HEK293 (cell line): ENCODE measurements at regions not wholly inside any gene's neighbourhood (a gene's known extent, or its start where the extent isn't known, plus 50 kb on each side); places are given as distances from the start of the nearest gene placed in this dataset.
"Not testable (repeated sequence)": the region's sequence is repeated elsewhere in the genome, so short reads cannot be mapped to it uniquely, and the experiment has no call there.

Source experiments
- CTCF ChIA-PET: fragments of 350-600 bp; formaldehyde crosslinking; extraction: SDS; loops from one replicate; lab custom pipeline; 2021; ENCODE audit warnings: antibody characterized with exemption; lab: Yijun Ruan, JAX
- POLR2A ChIA-PET: fragments of 300-600 bp; formaldehyde crosslinking; extraction: SDS; loops from one replicate; lab custom pipeline; 2020; ENCODE audit warnings: antibody characterized with exemption, inconsistent platforms; lab: Yijun Ruan, JAX
- H3K27ac ChIP-seq: fragments of 200-500 bp; sonication (Bioruptor generic); 2 replicates; pipeline ENCODE4 v1.5.1; 2014; ENCODE audit warnings: low read depth, low read length, control low read depth, inconsistent platforms; ENCODE audit errors: extremely low read depth
- H3K36me3 ChIP-seq, 2 experiments: fragments of 200-500 bp in 1 of 2; sonication (Bioruptor generic) in 1 of 2; 1 replicate in 1 of 2; 2 replicates in 1 of 2; pipeline ENCODE4 v1.5.1; 2014 to 2017; ENCODE audit warnings: inconsistent platforms in 2 of 2, low read length in 2 of 2; ENCODE audit not compliant: control insufficient read depth in 2 of 2, insufficient read depth in 1 of 2
- H3K4me1 ChIP-seq: fragments of 200-500 bp; sonication (Bioruptor generic); 2 replicates; pipeline ENCODE4 v1.5.1; 2014; ENCODE audit warnings: mild to moderate bottlenecking, low read length, inconsistent platforms; ENCODE audit not compliant: control insufficient read depth, insufficient read depth
- H3K4me3 ChIP-seq: 2 replicates; pipeline ENCODE4 v1.5.1; 2011; ENCODE audit warnings: low read depth, mild to moderate bottlenecking, control low read depth, low read length, moderate library complexity
- H3K9me3 ChIP-seq: fragments of 200-500 bp; sonication (Bioruptor generic); 2 replicates; pipeline ENCODE4 v1.5.1; 2014; ENCODE audit warnings: low read depth, low read length, inconsistent platforms; ENCODE audit not compliant: control insufficient read depth, insufficient read depth
- BCL11A ChIP-seq: fragments of 450-650 bp; formaldehyde crosslinking; IDR thresholded peaks from 2 replicates; pipeline ENCODE4 v1.5.1; 2016; ENCODE audit warnings: low read depth, missing biosample characterization, missing genetic modification characterization
- GLIS1 ChIP-seq: fragments of 450-650 bp; formaldehyde crosslinking; IDR thresholded peaks from 2 replicates; pipeline ENCODE4 v1.5.1; 2016; ENCODE audit warnings: missing biosample characterization, missing genetic modification characterization
- HOXC10 ChIP-seq: sonication (generic); formaldehyde crosslinking; IDR thresholded peaks from 2 replicates; pipeline ENCODE4 v1.8.1; 2023; ENCODE audit warnings: mild to moderate bottlenecking, missing genetic modification reagents
- MEIS1 ChIP-seq: sonication (generic); formaldehyde crosslinking; IDR thresholded peaks from 2 replicates; pipeline ENCODE4 v1.8.1; 2022; ENCODE audit warnings: missing genetic modification reagents, mild to moderate bottlenecking, borderline replicate concordance
- OSR2 ChIP-seq: fragments of 450-650 bp; formaldehyde crosslinking; IDR thresholded peaks from 2 replicates; pipeline ENCODE4 v1.5.1; 2016; ENCODE audit warnings: missing biosample characterization, missing genetic modification characterization
- SALL2 ChIP-seq: fragments of 450-650 bp; formaldehyde crosslinking; IDR thresholded peaks from 2 replicates; pipeline ENCODE4 v1.5.0; 2017; ENCODE audit warnings: missing biosample characterization, mild to moderate bottlenecking, missing genetic modification characterization, borderline replicate concordance
- SP3 ChIP-seq: fragments of 450-650 bp; formaldehyde crosslinking; IDR thresholded peaks from 2 replicates; pipeline ENCODE4 v1.5.1; 2016; ENCODE audit warnings: missing biosample characterization, missing genetic modification characterization
- YY1 ChIP-seq: fragments of 450-650 bp; formaldehyde crosslinking; IDR thresholded peaks from 2 replicates; pipeline ENCODE4 v1.5.1; 2018; ENCODE audit warnings: missing biosample characterization, missing genetic modification characterization
- ZBTB20 ChIP-seq: fragments of 450-650 bp; formaldehyde crosslinking; IDR thresholded peaks from 2 replicates; pipeline ENCODE4 v1.5.1; 2016; ENCODE audit warnings: missing biosample characterization, missing genetic modification characterization
- ZFHX2 ChIP-seq: fragments of 450-650 bp; formaldehyde crosslinking; conservative IDR thresholded peaks from 2 replicates; pipeline ENCODE4 v1.5.1; 2016; ENCODE audit warnings: missing biosample characterization, missing genetic modification characterization
- ZNF133 ChIP-seq: fragments of 450-650 bp; formaldehyde crosslinking; IDR thresholded peaks from 2 replicates; pipeline ENCODE4 v1.5.1; 2016; ENCODE audit warnings: missing biosample characterization, missing genetic modification characterization
- ZNF138 ChIP-seq: fragments of 450-650 bp; formaldehyde crosslinking; IDR thresholded peaks from 2 replicates; pipeline ENCODE4 v1.5.1; 2016; ENCODE audit warnings: missing biosample characterization, missing genetic modification characterization, borderline replicate concordance
- ZNF140 ChIP-seq: fragments of 450-650 bp; formaldehyde crosslinking; IDR thresholded peaks from 2 replicates; pipeline ENCODE4 v1.5.1; 2016; ENCODE audit warnings: missing biosample characterization, missing genetic modification characterization
- ZNF146 ChIP-seq: fragments of 450-650 bp; formaldehyde crosslinking; IDR thresholded peaks from 2 replicates; pipeline ENCODE4 v1.5.1; 2016; ENCODE audit warnings: missing biosample characterization, missing genetic modification characterization
- ZNF157 ChIP-seq: fragments of 450-650 bp; formaldehyde crosslinking; IDR thresholded peaks from 2 replicates; pipeline ENCODE4 v1.5.1; 2016; ENCODE audit warnings: missing biosample characterization, missing genetic modification characterization
- ZNF184 ChIP-seq: fragments of 450-650 bp; IDR thresholded peaks from 2 replicates; pipeline ENCODE4 v1.5.1; 2018; ENCODE audit warnings: missing biosample characterization, mild to moderate bottlenecking, missing genetic modification characterization
- ZNF24 ChIP-seq: fragments of 450-650 bp; formaldehyde crosslinking; IDR thresholded peaks from 2 replicates; pipeline ENCODE4 v1.5.1; 2016; ENCODE audit warnings: missing biosample characterization, missing genetic modification characterization
- ZNF248 ChIP-seq: fragments of 450-650 bp; formaldehyde crosslinking; IDR thresholded peaks from 2 replicates; pipeline ENCODE4 v1.5.1; 2017; ENCODE audit warnings: missing biosample characterization, missing genetic modification characterization
- ZNF423 ChIP-seq: fragments of 450-650 bp; formaldehyde crosslinking; IDR thresholded peaks from 2 replicates; pipeline ENCODE4 v1.5.1; 2016; ENCODE audit warnings: missing biosample characterization, missing genetic modification characterization
- ZNF549 ChIP-seq: fragments of 450-650 bp; IDR thresholded peaks from 2 replicates; pipeline ENCODE4 v1.5.1; 2018; ENCODE audit warnings: missing biosample characterization, missing genetic modification characterization, mild to moderate bottlenecking, inconsistent platforms, moderate library complexity
- ZNF623 ChIP-seq: fragments of 450-650 bp; formaldehyde crosslinking; IDR thresholded peaks from 2 replicates; pipeline ENCODE4 v1.5.1; 2016; ENCODE audit warnings: missing biosample characterization, missing genetic modification characterization
- ZNF701 ChIP-seq: fragments of 450-650 bp; formaldehyde crosslinking; IDR thresholded peaks from 2 replicates; pipeline ENCODE4 v1.5.1; 2016; ENCODE audit warnings: missing biosample characterization, missing genetic modification characterization
- ZNF791 ChIP-seq: fragments of 450-650 bp; formaldehyde crosslinking; IDR thresholded peaks from 2 replicates; pipeline ENCODE4 v1.5.1; 2016; ENCODE audit warnings: missing biosample characterization, missing genetic modification characterization
- TF ChIP-seq, protein P1 (sequence below): fragments of 450-650 bp; formaldehyde crosslinking; IDR thresholded peaks from 2 replicates; pipeline ENCODE4 v1.5.1; 2016; ENCODE audit warnings: missing biosample characterization, missing genetic modification characterization
- TF ChIP-seq, protein P2 (sequence below): fragments of 450-650 bp; IDR thresholded peaks from 2 replicates; pipeline ENCODE4 v1.5.1; 2018; ENCODE audit warnings: missing biosample characterization, missing genetic modification characterization

DNA sequence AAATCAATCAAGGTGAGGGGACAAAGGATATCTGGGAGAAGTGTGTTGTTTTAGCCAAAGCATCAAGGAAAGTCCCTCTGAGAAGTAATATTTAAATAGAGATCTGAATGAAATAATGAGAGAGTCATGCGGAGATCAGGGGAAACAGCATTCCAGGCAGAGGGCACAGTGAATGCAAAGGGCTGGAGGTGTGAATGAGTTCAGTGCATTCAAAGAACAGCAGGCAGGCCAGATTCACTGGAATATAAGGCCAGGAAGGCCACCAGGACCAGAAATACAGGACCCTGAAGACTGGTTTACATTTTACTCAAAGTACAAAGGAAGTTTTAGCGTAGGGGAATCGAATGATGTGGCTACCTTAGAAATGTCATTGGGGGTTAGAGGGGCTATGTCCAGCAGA is 436.2 kb upstream of the TMEM132C start (continued):
- TF ChIP-seq ZNF549 (tag by site-specific recombination) (no peak), ZNF157 (tag by site-specific recombination) (no peak)
- TF ChIP-seq, protein P1, sequence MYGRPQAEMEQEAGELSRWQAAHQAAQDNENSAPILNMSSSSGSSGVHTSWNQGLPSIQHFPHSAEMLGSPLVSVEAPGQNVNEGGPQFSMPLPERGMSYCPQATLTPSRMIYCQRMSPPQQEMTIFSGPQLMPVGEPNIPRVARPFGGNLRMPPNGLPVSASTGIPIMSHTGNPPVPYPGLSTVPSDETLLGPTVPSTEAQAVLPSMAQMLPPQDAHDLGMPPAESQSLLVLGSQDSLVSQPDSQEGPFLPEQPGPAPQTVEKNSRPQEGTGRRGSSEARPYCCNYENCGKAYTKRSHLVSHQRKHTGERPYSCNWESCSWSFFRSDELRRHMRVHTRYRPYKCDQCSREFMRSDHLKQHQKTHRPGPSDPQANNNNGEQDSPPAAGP (tag by site-specific recombination) = no peak

DNA sequence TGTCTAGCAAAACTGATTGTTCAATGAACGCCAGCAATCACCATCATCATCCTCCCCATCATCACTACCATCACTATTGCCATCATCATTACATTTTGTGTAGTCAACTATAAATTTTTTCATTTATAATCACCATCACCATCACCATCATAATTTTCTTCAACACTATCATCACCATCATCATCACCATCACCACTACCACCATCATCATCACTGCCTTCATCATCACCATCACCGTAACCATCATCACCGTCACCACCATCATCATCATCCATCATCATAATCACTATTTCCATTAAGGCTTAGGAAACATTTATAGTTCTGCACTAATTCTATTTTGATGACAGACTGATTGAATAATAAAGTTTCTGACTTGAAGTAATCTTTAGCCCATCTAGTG is 434.8 kb upstream of the TMEM132C start:
- H3K36me3 ChIP-seq = no peaks in the 10 kb centered on the region
- ChIA-PET CTCF (no interaction called here), POLR2A (no interaction called here)
- no peak overlapping the region for H3K27ac ChIP-seq
- no peak overlapping the region for H3K4me3 ChIP-seq
- TF ChIP-seq, protein P2, sequence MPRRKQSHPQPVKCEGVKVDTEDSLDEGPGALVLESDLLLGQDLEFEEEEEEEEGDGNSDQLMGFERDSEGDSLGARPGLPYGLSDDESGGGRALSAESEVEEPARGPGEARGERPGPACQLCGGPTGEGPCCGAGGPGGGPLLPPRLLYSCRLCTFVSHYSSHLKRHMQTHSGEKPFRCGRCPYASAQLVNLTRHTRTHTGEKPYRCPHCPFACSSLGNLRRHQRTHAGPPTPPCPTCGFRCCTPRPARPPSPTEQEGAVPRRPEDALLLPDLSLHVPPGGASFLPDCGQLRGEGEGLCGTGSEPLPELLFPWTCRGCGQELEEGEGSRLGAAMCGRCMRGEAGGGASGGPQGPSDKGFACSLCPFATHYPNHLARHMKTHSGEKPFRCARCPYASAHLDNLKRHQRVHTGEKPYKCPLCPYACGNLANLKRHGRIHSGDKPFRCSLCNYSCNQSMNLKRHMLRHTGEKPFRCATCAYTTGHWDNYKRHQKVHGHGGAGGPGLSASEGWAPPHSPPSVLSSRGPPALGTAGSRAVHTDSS (tag by site-specific recombination) = peak; percentile 70
- no peak for TF ChIP-seq ZNF146 (tag by site-specific recombination)
- H3K4me1 ChIP-seq = no peaks in the 10 kb centered on the region
- no peaks in the 10 kb centered on the region for H3K9me3 ChIP-seq

DNA sequence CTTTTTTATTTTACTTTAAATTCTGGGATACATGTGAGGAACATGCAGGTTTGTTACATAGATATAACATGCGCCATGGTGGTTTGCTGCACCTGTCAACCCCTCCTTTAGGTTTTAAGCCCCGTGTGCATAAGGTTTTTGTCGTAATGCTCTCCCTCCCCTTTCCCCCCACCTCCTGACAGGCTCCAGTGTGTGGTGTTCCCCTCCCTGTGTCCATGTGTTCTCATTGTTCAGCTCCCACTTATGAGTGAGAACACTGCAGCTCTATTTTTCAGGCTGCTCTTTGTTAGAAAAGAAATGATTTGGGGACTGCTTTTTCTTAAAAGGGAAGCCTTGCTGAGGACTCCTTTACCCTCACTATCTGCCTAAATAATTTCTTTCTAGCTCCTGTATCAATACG is 430.2 kb upstream of the TMEM132C start:
- CTCF ChIA-PET, H3K9me3 ChIP-seq, H3K4me3 ChIP-seq, H3K4me1 ChIP-seq, H3K36me3 ChIP-seq, POLR2A ChIA-PET, H3K27ac ChIP-seq: not testable (repeated sequence)

DNA sequence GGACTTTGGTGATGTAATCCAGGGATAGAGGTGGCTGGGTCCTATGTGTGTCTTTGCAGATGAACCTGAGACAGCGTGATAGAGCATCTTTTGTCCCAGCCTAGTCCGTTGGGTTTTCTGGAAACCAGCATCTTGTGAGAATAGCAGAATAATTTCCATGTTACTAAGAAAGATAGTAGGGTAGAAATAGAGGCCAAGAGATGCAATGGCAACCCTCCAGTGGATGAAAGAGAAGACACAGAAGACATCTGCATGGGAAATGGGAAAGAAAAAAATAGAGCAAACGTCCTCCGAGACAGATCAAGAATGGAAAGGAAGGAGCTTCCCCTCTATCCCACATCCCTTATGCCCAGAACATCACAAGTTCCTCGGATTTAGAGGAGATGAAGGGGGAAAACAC is 409.3 kb upstream of the TMEM132C start:
- Histone ChIP-seq H3K9me3 (no peaks in the 10 kb centered on the region), H3K27ac (no peak overlapping the region), H3K4me1 (no peaks in the 10 kb centered on the region), H3K4me3 (no peak overlapping the region), H3K36me3 (no peaks in the 10 kb centered on the region)
- ChIA-PET CTCF (no interaction called here), POLR2A (no interaction called here)
- TF ChIP-seq ZNF791 (tag by site-specific recombination) (no peak), HOXC10 (CRISPR knock-in tag) (no peak), ZNF133 (tag by site-specific recombination) (no peak), ZNF248 (no peak), ZBTB20 (no peak), ZNF138 (tag by site-specific recombination) (no peak), ZNF423 (tag by site-specific recombination) (no peak), ZNF623 (tag by site-specific recombination) (no peak), ZNF140 (tag by site-specific recombination) (no peak), ZNF701 (tag by site-specific recombination) (no peak), BCL11A (no peak), OSR2 (tag by site-specific recombination) (no peak), MEIS1 (CRISPR knock-in tag) (no peak)

DNA sequence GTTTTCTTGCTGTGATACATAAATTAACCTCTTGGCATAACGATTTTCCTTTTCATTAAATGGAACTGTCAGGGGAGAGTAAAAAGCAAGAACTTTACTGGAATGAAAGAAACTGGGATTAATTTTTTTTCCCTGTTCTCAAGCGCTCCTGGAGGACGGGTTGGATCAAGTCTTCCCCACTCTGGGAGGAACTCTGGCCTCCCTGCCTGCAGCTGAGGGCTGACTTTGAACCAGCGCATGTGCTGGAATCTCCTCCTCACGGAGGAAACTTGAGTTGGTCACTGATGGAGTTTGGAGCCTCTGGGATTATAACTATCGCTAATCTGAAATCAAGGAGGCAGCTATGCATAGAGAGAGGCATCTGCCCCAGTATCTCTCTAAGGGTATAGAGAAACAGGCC is 406.4 kb upstream of the TMEM132C start:
- Histone ChIP-seq H3K27ac (no peak overlapping the region), H3K9me3 (no peaks in the 10 kb centered on the region), H3K36me3 (no peaks in the 10 kb centered on the region), H3K4me1 (no peaks in the 10 kb centered on the region), H3K4me3 (no peak overlapping the region)
- TF ChIP-seq ZNF184 (tag by site-specific recombination) = no peak
- TF ChIP-seq ZFHX2 (tag by site-specific recombination) = no peak
- TF ChIP-seq SP3 (tag by site-specific recombination) = no peak
- no peak for TF ChIP-seq SALL2 (tag by site-specific recombination)
- TF ChIP-seq YY1 (tag by site-specific recombination) = no peak
- no peak for TF ChIP-seq GLIS1
- no peak for TF ChIP-seq ZNF24
- POLR2A ChIA-PET = no interaction called here
- CTCF ChIA-PET = no interaction called here
